HG03039 (cell line): ENCODE measurements at regions not wholly inside any gene's neighbourhood (a gene's known extent, or its start where the extent isn't known, plus 50 kb on each side); places are given as distances from the start of the nearest gene placed in this dataset.

ENCODE experiments used
- ATAC-seq: cut with Tn5 transposase; IDR thresholded peaks from one replicate; pipeline ENCODE4 v1.9.1; 2021; ENCODE audit warnings: mild to moderate bottlenecking, moderate library complexity; ENCODE audit not compliant: unreplicated experiment

- ATAC-seq: no peak
Observed at GRCh38 chr9:101795147-101795546, 56.7 kb upstream of the GRIN3A start.

- no peak for ATAC-seq
Observed at GRCh38 chr9:101792475-101792874, 54.0 kb upstream of the GRIN3A start.

GRCh38 chr9:101791938-101792337 lies 53.5 kb upstream of the GRIN3A start:
- no peak for ATAC-seq

- ATAC-seq: no peak
Observed at GRCh38 chr9:101791533-101791932, 53.1 kb upstream of the GRIN3A start.
